HFFc6 (cell line): ENCODE measurements at regions not wholly inside any gene's neighbourhood (a gene's known extent, or its start where the extent isn't known, plus 50 kb on each side); places are given as distances from the start of the nearest gene placed in this dataset.

Source experiments
- DNase-seq: peaks from one replicate; pipeline ENCODE4 v3.0.0-alpha.2; 2018
- H3K27ac Mint-ChIP-seq: 2 replicates; pipeline ENCODE4 v1.8.0; 2020; ENCODE audit warnings: mild to moderate bottlenecking, mixed read lengths
- H3K27me3 Mint-ChIP-seq: 2 replicates; pipeline ENCODE4 v1.8.0; 2021; ENCODE audit warnings: mild to moderate bottlenecking, moderate library complexity, mixed read lengths; ENCODE audit not compliant: insufficient read depth
- H3K36me3 Mint-ChIP-seq: 2 replicates; pipeline ENCODE4 v1.8.0; 2021; ENCODE audit warnings: low read depth, mixed read lengths
- H3K4me1 Mint-ChIP-seq: 2 replicates; pipeline ENCODE4 v1.8.0; 2020; ENCODE audit warnings: low read depth, mixed read lengths
- H3K4me3 Mint-ChIP-seq: 2 replicates; pipeline ENCODE4 v1.8.0; 2020; ENCODE audit warnings: mild to moderate bottlenecking, moderate library complexity, mixed read lengths
- H3K9me3 Mint-ChIP-seq: 2 replicates; pipeline ENCODE4 v1.8.0; 2020; ENCODE audit warnings: mild to moderate bottlenecking, mixed read lengths
- CTCF ChIP-seq: fragments of 200-600 bp; sonication (generic); IDR thresholded peaks from 2 replicates; pipeline ENCODE4 v1.5.0; 2021; ENCODE audit warnings: antibody characterized with exemption, mild to moderate bottlenecking

GRCh38 chr10:123259081-123259480 is 104.9 kb downstream of the BUB3 start:
- H3K27ac Mint-ChIP-seq: no peak overlapping the region
- H3K27me3 Mint-ChIP-seq: no peaks in the 10 kb centered on the region
- H3K4me1 Mint-ChIP-seq: no peaks in the 10 kb centered on the region
- no peak for DNase-seq
- H3K4me3 Mint-ChIP-seq: no peak overlapping the region
- no peaks in the 10 kb centered on the region for H3K36me3 Mint-ChIP-seq
- peaks cover 5% of the 10 kb centered on the region; the same call in 1 of the 2 replicates for H3K9me3 Mint-ChIP-seq
- no peak for TF ChIP-seq CTCF

DNA sequence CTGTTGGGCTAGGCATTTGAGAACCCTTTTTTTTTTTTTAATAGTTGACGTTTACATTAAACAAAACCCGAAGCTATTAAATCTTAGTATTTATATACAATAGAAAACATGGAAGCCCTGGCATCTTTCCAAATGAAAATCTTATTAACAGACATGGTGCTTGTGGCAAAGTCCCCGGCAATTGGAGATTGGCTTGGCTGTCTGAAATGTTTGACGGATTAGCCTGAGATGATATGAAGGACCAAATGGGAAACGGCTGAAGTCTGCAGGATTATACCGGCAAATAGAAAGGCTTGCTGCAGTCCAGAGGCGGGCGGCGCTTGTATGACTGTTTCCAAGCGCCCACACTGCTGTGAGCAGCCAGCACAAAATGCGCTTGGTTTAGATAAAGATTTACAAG is 105.6 kb downstream of the BUB3 start:
- Mint-ChIP-seq H3K36me3 (no peaks in the 10 kb centered on the region), H3K4me3 (no peak overlapping the region), H3K27ac (no peak overlapping the region), H3K9me3 (peaks cover 7% of the 10 kb centered on the region), H3K27me3 (no peaks in the 10 kb centered on the region), H3K4me1 (no peaks in the 10 kb centered on the region)
- DNase-seq: no peak
- TF ChIP-seq CTCF: no peak

- TF ChIP-seq CTCF: no peak
- Mint-ChIP-seq H3K4me1 (no peaks in the 10 kb centered on the region), H3K27me3 (no peaks in the 10 kb centered on the region), H3K4me3 (no peak overlapping the region), H3K9me3 (peaks cover 5% of the 10 kb centered on the region), H3K36me3 (no peaks in the 10 kb centered on the region), H3K27ac (no peak overlapping the region)
- no peak for DNase-seq
Observed at GRCh38 chr10:123262456-123262855, 108.3 kb downstream of the BUB3 start.

DNA sequence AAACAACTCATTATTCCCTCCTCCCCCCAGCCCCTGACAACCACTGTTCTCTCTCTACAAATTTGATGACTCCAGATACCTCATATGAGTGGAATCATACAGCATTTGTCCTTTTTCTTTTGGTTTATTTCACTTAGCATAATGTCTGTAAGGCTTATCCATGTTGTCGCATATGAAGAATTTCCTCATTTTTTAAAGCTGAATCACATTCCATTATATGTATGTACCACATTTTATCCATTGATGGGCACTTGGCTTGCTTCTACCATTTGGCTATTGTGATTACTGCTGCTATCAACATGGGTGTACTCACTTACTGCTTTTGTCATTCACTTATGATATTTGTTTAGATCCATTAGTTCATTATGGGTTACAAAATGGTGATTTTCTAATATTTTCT is 112.8 kb downstream of the BUB3 start:
- Mint-ChIP-seq H3K27me3 (no peaks in the 10 kb centered on the region; the same call in 1 of the 2 replicates), H3K27ac (no peak overlapping the region), H3K9me3 (peaks cover 10% of the 10 kb centered on the region), H3K4me1 (no peaks in the 10 kb centered on the region), H3K4me3 (no peak overlapping the region), H3K36me3 (no peaks in the 10 kb centered on the region)
- no peak for TF ChIP-seq CTCF
- DNase-seq: no peak

GRCh38 chr10:123269017-123269552 is 114.9 kb downstream of the BUB3 start:
- Mint-ChIP-seq H3K4me3 (no peak overlapping the region), H3K4me1 (no peaks in the 10 kb centered on the region), H3K9me3 (peaks cover 10% of the 10 kb centered on the region), H3K27me3 (peaks cover under 1% of the 10 kb centered on the region; the same call in 1 of the 2 replicates), H3K27ac (no peak overlapping the region), H3K36me3 (no peaks in the 10 kb centered on the region)
- DNase-seq: no peak
- no peak for TF ChIP-seq CTCF

GRCh38 chr10:123269675-123270074 is 115.5 kb downstream of the BUB3 start:
- no peak overlapping the region for H3K27ac Mint-ChIP-seq
- no peaks in the 10 kb centered on the region for H3K4me1 Mint-ChIP-seq
- no peak overlapping the region for H3K4me3 Mint-ChIP-seq
- TF ChIP-seq CTCF: no peak
- no peak for DNase-seq
- H3K36me3 Mint-ChIP-seq: no peaks in the 10 kb centered on the region
- H3K27me3 Mint-ChIP-seq: peaks cover 6% of the 10 kb centered on the region
- peaks cover 9% of the 10 kb centered on the region for H3K9me3 Mint-ChIP-seq
